Muscle of leg (tissue), 3 donors: ENCODE measurements at regions not wholly inside any gene's neighbourhood (a gene's known extent, or its start where the extent isn't known, plus 50 kb on each side); places are given as distances from the start of the nearest gene placed in this dataset.
"Not testable (repeated sequence)": the region's sequence is repeated elsewhere in the genome, so short reads cannot be mapped to it uniquely, and the experiment has no call there.

ENCODE experiments used
- DNase-seq: peaks from one replicate; pipeline ENCODE4 v3.0.0; 2013
- H3K27ac ChIP-seq: one replicate; pipeline ENCODE4 v1.5.1; 2013; ENCODE audit warnings: mild to moderate bottlenecking, low read length, control low read depth
- H3K27me3 ChIP-seq: one replicate; pipeline ENCODE4 v1.6.1; 2013; ENCODE audit warnings: low read length; ENCODE audit not compliant: control insufficient read depth, insufficient read depth
- H3K36me3 ChIP-seq: one replicate; pipeline ENCODE4 v1.6.1; 2013; ENCODE audit warnings: low read length; ENCODE audit not compliant: control insufficient read depth, insufficient read depth
- H3K4me1 ChIP-seq: one replicate; pipeline ENCODE4 v1.6.1; 2013; ENCODE audit warnings: low read length; ENCODE audit not compliant: control insufficient read depth, insufficient read depth
- H3K4me3 ChIP-seq: one replicate; pipeline ENCODE4 v1.5.1; 2013; ENCODE audit warnings: low read length, control low read depth
- H3K9me3 ChIP-seq: replicated peaks from 2 replicates; pipeline ENCODE4 v1.6.1; 2013; ENCODE audit warnings: low read depth, low read length; ENCODE audit not compliant: control insufficient read depth
- WGBS: methylation state at CpG from one replicate; pipeline ENCODE4 v1.1.5; 2013; ENCODE audit warnings: missing lambda C conversion rate; ENCODE audit not compliant: insufficient coverage; 5-methylcytosine and 5-hydroxymethylcytosine counted together

DNA sequence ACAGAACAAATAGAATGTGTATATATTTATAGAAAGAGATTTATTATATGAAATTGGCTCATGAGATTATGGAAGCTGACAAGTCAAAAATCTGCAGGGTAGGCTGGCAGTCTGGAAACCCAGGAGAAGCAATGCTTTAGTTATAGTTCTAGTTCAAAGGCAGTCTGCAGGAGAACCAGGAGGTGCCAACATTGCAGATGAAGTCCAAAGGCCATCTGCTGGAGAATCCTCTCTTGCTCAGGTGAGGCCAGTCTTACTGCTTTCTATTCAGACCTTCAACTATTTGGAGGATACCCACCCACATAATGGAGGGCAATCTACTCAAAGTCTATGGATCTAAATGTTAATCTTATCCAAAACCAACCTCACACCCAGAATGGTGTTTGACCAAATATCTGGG lies 75.9 kb upstream of the MRPS6 start:
- Histone ChIP-seq H3K27me3 (peaks cover 2% of the 10 kb centered on the region), H3K27ac (no peak overlapping the region), H3K9me3 (no peaks in the 10 kb centered on the region), H3K4me1 (no peaks in the 10 kb centered on the region), H3K36me3 (no peaks in the 10 kb centered on the region), H3K4me3 (no peak overlapping the region)
- DNase-seq, result no peak

DNA sequence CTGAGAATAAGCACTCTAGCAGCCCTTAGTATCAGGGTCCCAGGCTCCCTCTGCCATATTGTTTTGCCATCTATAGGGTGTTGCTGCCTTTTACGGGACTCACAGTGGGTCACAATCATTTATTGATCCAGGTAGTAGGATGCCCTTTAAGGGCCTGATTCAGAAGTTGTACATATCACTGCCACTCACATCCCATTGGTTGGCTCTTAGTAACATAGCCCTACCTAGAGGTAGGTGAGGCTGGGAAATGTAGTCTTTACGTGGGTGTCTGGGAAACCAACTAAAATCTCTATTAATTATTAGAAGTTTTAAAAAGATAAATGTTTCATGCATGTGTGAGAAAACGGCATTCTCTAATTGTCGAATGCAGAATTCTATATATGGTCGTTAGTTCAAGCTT lies 78.8 kb upstream of the ATP5PO start:
- Histone ChIP-seq H3K4me1 (no peaks in the 10 kb centered on the region), H3K36me3 (no peaks in the 10 kb centered on the region), H3K27me3 (peaks cover 2% of the 10 kb centered on the region), H3K4me3 (no peak overlapping the region), H3K9me3 (no peaks in the 10 kb centered on the region), H3K27ac (no peak overlapping the region)
- no CpG with 5 or more reads among the region's 5 CpGs for WGBS
- no peak for DNase-seq

DNA sequence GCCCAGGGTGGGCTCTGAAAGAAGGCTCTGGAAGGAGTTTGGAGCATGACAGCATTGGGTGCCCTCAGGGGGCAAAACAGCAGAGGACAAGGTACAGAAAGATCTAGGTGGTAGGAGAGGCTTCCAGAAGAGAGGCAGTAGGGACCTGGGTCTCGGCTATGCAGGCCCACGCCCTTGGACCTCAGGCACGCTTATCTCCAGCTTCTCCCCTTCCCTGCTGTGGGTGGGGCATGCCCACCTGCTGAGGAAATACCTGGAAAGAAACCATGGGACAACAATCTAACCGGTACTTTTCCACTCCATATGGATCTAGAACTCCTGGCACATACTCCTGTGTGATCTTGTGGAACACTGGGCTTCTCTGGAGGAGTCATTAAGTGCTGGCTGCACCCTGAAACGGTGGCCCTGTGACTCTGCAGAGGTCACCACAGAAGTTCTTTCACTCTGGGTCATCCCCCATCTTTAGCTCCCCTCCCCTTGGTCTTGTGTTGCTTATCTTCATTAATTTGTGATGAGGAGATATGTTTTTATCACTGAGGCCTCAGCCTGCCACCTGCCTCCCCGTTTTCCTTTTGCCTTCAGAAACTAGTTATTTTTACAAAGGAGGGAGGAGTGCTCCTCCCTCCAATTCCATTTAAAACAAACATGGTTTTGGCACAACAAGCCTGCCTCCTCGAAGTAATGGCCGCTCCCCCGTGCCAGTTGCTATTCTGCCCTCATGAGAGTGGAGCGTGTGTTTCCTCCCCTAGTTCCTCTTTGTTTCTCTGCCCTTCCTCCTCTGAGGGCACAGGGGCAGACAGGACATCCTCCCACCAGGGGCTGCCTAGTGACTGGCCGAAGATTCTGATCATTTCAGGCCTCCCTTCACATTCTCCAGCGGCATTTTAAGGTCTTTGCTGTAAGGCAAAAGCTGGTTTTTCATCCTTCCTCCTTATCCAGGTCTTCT lies 78.0 kb upstream of the ATP5PO start:
- Histone ChIP-seq H3K27ac (no peak overlapping the region), H3K4me1 (no peaks in the 10 kb centered on the region), H3K9me3 (no peaks in the 10 kb centered on the region), H3K27me3 (peaks cover 2% of the 10 kb centered on the region), H3K36me3 (no peaks in the 10 kb centered on the region), H3K4me3 (no peak overlapping the region)
- 49% methylated on average over 2 of the region's 12 CpGs for WGBS
- DNase-seq, result peak; percentile 57

DNA sequence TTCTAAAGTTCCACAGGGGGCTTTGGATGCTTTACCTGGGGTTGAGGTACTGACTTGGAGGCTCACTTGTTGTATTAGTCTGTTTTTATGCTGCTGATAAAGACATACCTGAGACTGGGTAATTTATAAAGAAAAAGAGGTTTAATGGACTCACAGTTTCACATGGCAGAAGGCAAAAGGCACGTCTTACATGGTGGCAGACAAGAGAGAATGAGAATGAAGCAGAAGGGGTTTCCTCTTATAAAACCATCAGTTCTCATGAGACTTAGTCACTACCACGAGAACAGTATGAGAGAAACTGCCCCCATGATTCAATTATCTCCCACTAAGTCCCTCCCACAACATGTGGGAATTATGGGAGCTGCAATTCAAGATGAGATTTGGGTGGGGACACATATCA lies 76.8 kb upstream of the ATP5PO start:
- not testable (repeated sequence) for DNase-seq, H3K9me3 ChIP-seq, H3K4me1 ChIP-seq, H3K27ac ChIP-seq, H3K27me3 ChIP-seq, H3K4me3 ChIP-seq, H3K36me3 ChIP-seq
- no CpG with 5 or more reads among the region's 2 CpGs for WGBS

GRCh38 chr21:33991133-33991532 lies 75.5 kb upstream of the ATP5PO start:
- no peak overlapping the region for H3K4me3 ChIP-seq
- no peaks in the 10 kb centered on the region for H3K36me3 ChIP-seq
- H3K9me3 ChIP-seq, result no peaks in the 10 kb centered on the region
- no peak overlapping the region for H3K27ac ChIP-seq
- DNase-seq, result no peak
- WGBS, result 56% methylated on average over 2 of the region's 3 CpGs
- no peaks in the 10 kb centered on the region for H3K4me1 ChIP-seq
- H3K27me3 ChIP-seq, result peaks cover 2% of the 10 kb centered on the region

GRCh38 chr21:33989440-33989839 lies 73.8 kb upstream of the ATP5PO start:
- DNase-seq, result no peak
- WGBS, result no CpG with 5 or more reads among the region's 2 CpGs
- Histone ChIP-seq H3K4me3 (no peak overlapping the region), H3K27ac (no peak overlapping the region), H3K36me3 (no peaks in the 10 kb centered on the region), H3K4me1 (no peaks in the 10 kb centered on the region), H3K9me3 (no peaks in the 10 kb centered on the region), H3K27me3 (peaks cover 2% of the 10 kb centered on the region)

GRCh38 chr21:33988237-33989017 lies 72.8 kb upstream of the ATP5PO start:
- Histone ChIP-seq H3K36me3 (no peaks in the 10 kb centered on the region), H3K9me3 (no peaks in the 10 kb centered on the region), H3K4me1 (no peaks in the 10 kb centered on the region), H3K4me3 (no peak overlapping the region), H3K27ac (no peak overlapping the region), H3K27me3 (peaks cover 2% of the 10 kb centered on the region)
- WGBS, result 74% methylated on average over 5 of the region's 10 CpGs
- DNase-seq, result no peak

DNA sequence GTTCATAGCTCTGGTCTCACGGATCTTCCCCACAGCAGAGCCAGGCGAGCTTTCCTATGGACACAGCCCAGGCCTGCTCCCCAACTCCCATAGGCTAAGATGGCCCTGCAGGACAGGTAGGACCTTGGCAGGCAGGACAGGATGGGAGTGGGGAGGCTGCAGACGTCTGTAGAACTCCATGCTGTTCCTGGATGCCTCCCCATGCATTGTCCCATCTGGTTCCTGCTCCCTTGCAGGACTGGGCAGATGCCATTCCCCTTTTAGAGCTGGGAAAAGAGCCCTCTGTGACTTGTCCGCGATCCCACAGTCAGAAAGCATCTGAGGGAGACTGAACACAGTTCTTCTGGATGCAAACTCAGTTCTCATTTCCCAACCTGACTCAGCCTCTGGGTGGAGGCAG lies 71.9 kb upstream of the ATP5PO start:
- Histone ChIP-seq H3K4me1 (no peaks in the 10 kb centered on the region), H3K36me3 (no peaks in the 10 kb centered on the region), H3K4me3 (no peak overlapping the region), H3K9me3 (no peaks in the 10 kb centered on the region), H3K27me3 (no peaks in the 10 kb centered on the region), H3K27ac (no peak overlapping the region)
- 65% methylated on average over 3 of the region's 5 CpGs for WGBS
- DNase-seq, result no peak

GRCh38 chr21:33985117-33986050 lies 69.8 kb upstream of the ATP5PO start:
- Histone ChIP-seq H3K27ac (no peak overlapping the region), H3K27me3 (no peaks in the 10 kb centered on the region), H3K9me3 (no peaks in the 10 kb centered on the region), H3K36me3 (no peaks in the 10 kb centered on the region), H3K4me1 (no peaks in the 10 kb centered on the region), H3K4me3 (no peak overlapping the region)
- WGBS, result 76% methylated on average over 15 of the region's 17 CpGs
- DNase-seq, result no peak
